ENCODE measurements at regions not wholly inside any gene's neighbourhood (a gene's known extent, or its start where the extent isn't known, plus 50 kb on each side); places are given as distances from the start of the nearest gene placed in this dataset.

DNA sequence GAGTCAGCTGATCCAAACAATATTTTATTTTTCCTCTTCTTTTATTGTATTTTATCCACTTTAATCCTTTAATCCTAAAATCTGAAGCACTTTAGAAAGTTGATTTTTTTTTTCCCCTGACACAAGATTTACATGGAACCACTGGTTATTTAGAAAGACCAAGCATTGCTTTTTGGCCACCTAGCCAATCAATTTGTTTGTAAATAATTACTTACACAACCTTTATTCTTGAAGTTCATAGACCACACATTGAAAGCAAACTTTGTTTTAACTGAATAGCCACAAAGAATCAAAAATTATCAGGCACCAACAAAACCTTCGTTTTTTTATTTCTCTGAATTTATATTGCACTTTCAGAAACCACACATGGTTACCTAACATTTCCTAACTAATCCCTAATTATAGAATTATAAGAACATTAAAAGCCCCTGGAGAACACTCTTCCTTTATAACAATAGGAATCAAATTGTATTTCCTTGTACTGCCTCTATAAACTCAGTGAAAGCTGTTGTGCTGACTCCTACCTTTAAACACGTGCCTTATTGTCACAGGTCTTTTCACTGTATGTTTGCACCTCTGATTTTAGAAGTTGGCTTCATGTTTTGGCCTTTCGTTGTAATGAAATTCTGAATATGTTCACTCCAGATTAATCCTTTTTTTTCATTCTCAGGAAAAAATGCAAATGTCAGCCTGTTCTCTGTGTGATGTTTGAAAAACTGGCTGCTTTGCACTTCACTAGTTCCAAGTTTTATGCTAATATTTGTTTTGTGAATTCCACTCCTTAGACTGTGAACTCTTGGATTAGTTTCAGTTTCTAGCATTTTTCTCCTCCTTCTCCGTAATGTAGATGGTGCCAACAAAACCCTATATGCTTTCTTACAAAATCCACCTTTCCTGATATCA lies 1511.9 kb downstream of the REEP3 start:
- TF ChIP-seq, protein P1, sequence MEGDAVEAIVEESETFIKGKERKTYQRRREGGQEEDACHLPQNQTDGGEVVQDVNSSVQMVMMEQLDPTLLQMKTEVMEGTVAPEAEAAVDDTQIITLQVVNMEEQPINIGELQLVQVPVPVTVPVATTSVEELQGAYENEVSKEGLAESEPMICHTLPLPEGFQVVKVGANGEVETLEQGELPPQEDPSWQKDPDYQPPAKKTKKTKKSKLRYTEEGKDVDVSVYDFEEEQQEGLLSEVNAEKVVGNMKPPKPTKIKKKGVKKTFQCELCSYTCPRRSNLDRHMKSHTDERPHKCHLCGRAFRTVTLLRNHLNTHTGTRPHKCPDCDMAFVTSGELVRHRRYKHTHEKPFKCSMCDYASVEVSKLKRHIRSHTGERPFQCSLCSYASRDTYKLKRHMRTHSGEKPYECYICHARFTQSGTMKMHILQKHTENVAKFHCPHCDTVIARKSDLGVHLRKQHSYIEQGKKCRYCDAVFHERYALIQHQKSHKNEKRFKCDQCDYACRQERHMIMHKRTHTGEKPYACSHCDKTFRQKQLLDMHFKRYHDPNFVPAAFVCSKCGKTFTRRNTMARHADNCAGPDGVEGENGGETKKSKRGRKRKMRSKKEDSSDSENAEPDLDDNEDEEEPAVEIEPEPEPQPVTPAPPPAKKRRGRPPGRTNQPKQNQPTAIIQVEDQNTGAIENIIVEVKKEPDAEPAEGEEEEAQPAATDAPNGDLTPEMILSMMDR (IDR thresholded peaks at IDR 0.05): no peak
- TF ChIP-seq EP300 (IDR thresholded peaks at IDR 0.05) (no peak), POLR2AphosphoS5 (IDR thresholded peaks at IDR 0.05) (no peak), POLR2A (IDR thresholded peaks at IDR 0.05) (no peak)
